HepG2 (cell line): ENCODE measurements at regions not wholly inside any gene's neighbourhood (a gene's known extent, or its start where the extent isn't known, plus 50 kb on each side); places are given as distances from the start of the nearest gene placed in this dataset.
A peak's percentile ranks its signal among the peaks of the same experiment; 100 is the strongest.

Experiments used
- ARID5B ChIP-seq: IDR thresholded peaks from 2 replicates; pipeline ENCODE4 v1.4.0; 2020; ENCODE audit warnings: mild to moderate bottlenecking, missing genetic modification reagents
- ISL2 ChIP-seq: sonication (generic); formaldehyde crosslinking; IDR thresholded peaks from 2 replicates; pipeline ENCODE4 v1.5.0; 2020; ENCODE audit warnings: missing genetic modification reagents
- SMYD3 ChIP-seq: sonication (generic); formaldehyde crosslinking; IDR thresholded peaks from 2 replicates; pipeline ENCODE4 v1.8.1; 2023; ENCODE audit warnings: mild to moderate bottlenecking, missing genetic modification reagents
- ZMYM2 ChIP-seq: sonication (generic); formaldehyde crosslinking; IDR thresholded peaks from 2 replicates; pipeline ENCODE4 v1.8.0; 2022; ENCODE audit warnings: mild to moderate bottlenecking, missing genetic modification reagents
- ZNF12 ChIP-seq: sonication (generic); formaldehyde crosslinking; IDR thresholded peaks from 2 replicates; pipeline ENCODE4 v1.5.0; 2020; ENCODE audit warnings: missing genetic modification reagents
- ZNF331 ChIP-seq: sonication (generic); formaldehyde crosslinking; IDR thresholded peaks from 2 replicates; pipeline ENCODE4 v1.4.0; 2020; ENCODE audit warnings: missing genetic modification reagents
- ZNF556 ChIP-seq: sonication (generic); formaldehyde crosslinking; IDR thresholded peaks from 2 replicates; pipeline ENCODE4 v1.4.0; 2020; ENCODE audit warnings: mild to moderate bottlenecking, missing genetic modification reagents, borderline replicate concordance
- ZNF691 ChIP-seq: sonication (generic); formaldehyde crosslinking; IDR thresholded peaks from 2 replicates; pipeline ENCODE4 v1.4.0; 2020; ENCODE audit warnings: missing genetic modification reagents, low read depth, mild to moderate bottlenecking, borderline replicate concordance
- ZNF792 ChIP-seq: IDR thresholded peaks from 2 replicates; pipeline ENCODE4 v1.6.1; 2016
- TF ChIP-seq, protein P1 (sequence below): sonication (generic); formaldehyde crosslinking; IDR thresholded peaks from 2 replicates; pipeline ENCODE4 v1.8.1; 2023; ENCODE audit warnings: mild to moderate bottlenecking, inconsistent platforms, moderate library complexity, missing genetic modification reagents, borderline replicate concordance
- TF ChIP-seq, protein P2 (sequence below): sonication (generic); formaldehyde crosslinking; IDR thresholded peaks from 2 replicates; pipeline ENCODE4 v1.5.0; 2020; ENCODE audit warnings: mild to moderate bottlenecking, missing genetic modification reagents
- TF ChIP-seq, protein P3 (sequence below), 2 experiments: fragments of 450-650 bp in 1 of 2; sonication (generic) in 1 of 2; formaldehyde crosslinking in 1 of 2; IDR thresholded peaks; 2 replicates each; pipeline versions ENCODE4 v1.6.1 to v1.8.0; 2016 to 2022; ENCODE audit warnings: antibody characterized with exemption in 1 of 2, mild to moderate bottlenecking in 1 of 2, missing genetic modification reagents in 1 of 2

- TF ChIP-seq ARID5B (CRISPR knock-in tag) (peak; percentile 42; the same call in 1 of the 2 replicates), ZMYM2 (no peak), ZNF792 (CRISPR knock-in tag) (no peak), ZNF12 (CRISPR knock-in tag) (no peak), ZNF331 (CRISPR knock-in tag) (peak; percentile 26; the same call in 1 of the 2 replicates), ISL2 (CRISPR knock-in tag) (peak; percentile 15; the same call in 1 of the 2 replicates), ZNF691 (CRISPR knock-in tag) (no peak), SMYD3 (CRISPR knock-in tag) (no peak), ZNF556 (CRISPR knock-in tag) (no peak; the same call in 1 of the 2 replicates)
- TF ChIP-seq, protein P1, sequence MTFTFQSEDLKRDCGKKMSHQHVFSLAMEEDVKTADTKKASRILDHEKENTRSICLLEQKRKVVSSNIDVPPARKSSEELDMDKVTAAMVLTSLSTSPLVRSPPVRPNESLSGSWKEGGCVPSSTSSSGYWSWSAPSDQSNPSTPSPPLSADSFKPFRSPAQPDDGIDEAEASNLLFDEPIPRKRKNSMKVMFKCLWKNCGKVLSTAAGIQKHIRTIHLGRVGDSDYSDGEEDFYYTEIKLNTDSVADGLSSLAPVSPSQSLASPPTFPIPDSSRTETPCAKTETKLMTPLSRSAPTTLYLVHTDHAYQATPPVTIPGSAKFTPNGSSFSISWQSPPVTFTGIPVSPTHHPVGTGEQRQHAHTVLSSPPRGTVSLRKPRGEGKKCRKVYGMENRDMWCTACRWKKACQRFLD = no peak
- TF ChIP-seq, protein P2, sequence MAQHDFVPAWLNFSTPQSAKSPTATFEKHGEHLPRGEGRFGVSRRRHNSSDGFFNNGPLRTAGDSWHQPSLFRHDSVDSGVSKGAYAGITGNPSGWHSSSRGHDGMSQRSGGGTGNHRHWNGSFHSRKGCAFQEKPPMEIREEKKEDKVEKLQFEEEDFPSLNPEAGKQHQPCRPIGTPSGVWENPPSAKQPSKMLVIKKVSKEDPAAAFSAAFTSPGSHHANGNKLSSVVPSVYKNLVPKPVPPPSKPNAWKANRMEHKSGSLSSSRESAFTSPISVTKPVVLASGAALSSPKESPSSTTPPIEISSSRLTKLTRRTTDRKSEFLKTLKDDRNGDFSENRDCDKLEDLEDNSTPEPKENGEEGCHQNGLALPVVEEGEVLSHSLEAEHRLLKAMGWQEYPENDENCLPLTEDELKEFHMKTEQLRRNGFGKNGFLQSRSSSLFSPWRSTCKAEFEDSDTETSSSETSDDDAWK (CRISPR knock-in tag) = no peak
- TF ChIP-seq, protein P3, sequence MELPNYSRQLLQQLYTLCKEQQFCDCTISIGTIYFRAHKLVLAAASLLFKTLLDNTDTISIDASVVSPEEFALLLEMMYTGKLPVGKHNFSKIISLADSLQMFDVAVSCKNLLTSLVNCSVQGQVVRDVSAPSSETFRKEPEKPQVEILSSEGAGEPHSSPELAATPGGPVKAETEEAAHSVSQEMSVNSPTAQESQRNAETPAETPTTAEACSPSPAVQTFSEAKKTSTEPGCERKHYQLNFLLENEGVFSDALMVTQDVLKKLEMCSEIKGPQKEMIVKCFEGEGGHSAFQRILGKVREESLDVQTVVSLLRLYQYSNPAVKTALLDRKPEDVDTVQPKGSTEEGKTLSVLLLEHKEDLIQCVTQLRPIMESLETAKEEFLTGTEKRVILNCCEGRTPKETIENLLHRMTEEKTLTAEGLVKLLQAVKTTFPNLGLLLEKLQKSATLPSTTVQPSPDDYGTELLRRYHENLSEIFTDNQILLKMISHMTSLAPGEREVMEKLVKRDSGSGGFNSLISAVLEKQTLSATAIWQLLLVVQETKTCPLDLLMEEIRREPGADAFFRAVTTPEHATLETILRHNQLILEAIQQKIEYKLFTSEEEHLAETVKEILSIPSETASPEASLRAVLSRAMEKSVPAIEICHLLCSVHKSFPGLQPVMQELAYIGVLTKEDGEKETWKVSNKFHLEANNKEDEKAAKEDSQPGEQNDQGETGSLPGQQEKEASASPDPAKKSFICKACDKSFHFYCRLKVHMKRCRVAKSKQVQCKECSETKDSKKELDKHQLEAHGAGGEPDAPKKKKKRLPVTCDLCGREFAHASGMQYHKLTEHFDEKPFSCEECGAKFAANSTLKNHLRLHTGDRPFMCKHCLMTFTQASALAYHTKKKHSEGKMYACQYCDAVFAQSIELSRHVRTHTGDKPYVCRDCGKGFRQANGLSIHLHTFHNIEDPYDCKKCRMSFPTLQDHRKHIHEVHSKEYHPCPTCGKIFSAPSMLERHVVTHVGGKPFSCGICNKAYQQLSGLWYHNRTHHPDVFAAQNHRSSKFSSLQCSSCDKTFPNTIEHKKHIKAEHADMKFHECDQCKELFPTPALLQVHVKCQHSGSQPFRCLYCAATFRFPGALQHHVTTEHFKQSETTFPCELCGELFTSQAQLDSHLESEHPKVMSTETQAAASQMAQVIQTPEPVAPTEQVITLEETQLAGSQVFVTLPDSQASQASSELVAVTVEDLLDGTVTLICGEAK (IDR thresholded peaks at IDR 0.05) = no peak
- TF ChIP-seq, protein P3 (CRISPR knock-in tag; IDR thresholded peaks at IDR 0.05) = 0 out of 2 replicates have a peak, but pooled peaks have one; percentile 50
These were observed 94.3 kb downstream of the RFLNA start (continued) for GRCh38 chr12:124389138-124389724.
